H1 (cell line): ENCODE measurements at regions not wholly inside any gene's neighbourhood (a gene's known extent, or its start where the extent isn't known, plus 50 kb on each side); places are given as distances from the start of the nearest gene placed in this dataset.

Experiments used
- CHD2 ChIP-seq: IDR thresholded peaks from 2 replicates; pipeline ENCODE4 v1.6.1; 2012; ENCODE audit warnings: low read length, improper control_type of control experiment
- CTBP2 ChIP-seq: IDR thresholded peaks from 2 replicates; pipeline ENCODE4 v1.7.0; 2011; ENCODE audit warnings: borderline replicate concordance, mild to moderate bottlenecking, moderate library complexity, mixed read lengths, low read length; ENCODE audit not compliant: insufficient read depth, insufficient read length
- EGR1 ChIP-seq: IDR thresholded peaks from 2 replicates; pipeline ENCODE4 v1.6.1; 2011; ENCODE audit warnings: low read depth, low read length, borderline replicate concordance
- EZH2 ChIP-seq: fragments of 200-600 bp; sonication (generic); IDR thresholded peaks from 2 replicates; pipeline ENCODE4 v1.7.1; 2012; ENCODE audit warnings: low read depth, mild to moderate bottlenecking, moderate library complexity, low read length, inconsistent platforms; ENCODE audit not compliant: severe bottlenecking
- POLR2A ChIP-seq, 2 experiments: IDR thresholded peaks; 1 replicate in 1 of 2; 2 replicates in 1 of 2; pipeline ENCODE4 v1.6.1; 2011; ENCODE audit warnings: low read depth in 2 of 2, low read length in 2 of 2, mild to moderate bottlenecking in 2 of 2; ENCODE audit errors: control extremely low read depth in 1 of 2
- POLR2AphosphoS5 ChIP-seq: IDR thresholded peaks from 2 replicates; pipeline ENCODE4 v1.6.1; 2011; ENCODE audit warnings: low read depth, low read length
- RNF2 ChIP-seq: fragments of 200-900, 300-1000 bp; sonication (generic); IDR thresholded peaks from 2 replicates; pipeline ENCODE4 v1.7.1; 2016; ENCODE audit warnings: borderline replicate concordance, low read depth, mild to moderate bottlenecking, antibody characterized with exemption, low read length; ENCODE audit not compliant: poor library complexity, severe bottlenecking; ENCODE audit errors: missing control alignments
- RXRA ChIP-seq: IDR thresholded peaks from 2 replicates; pipeline ENCODE4 v1.6.1; 2011; ENCODE audit warnings: low read depth, mild to moderate bottlenecking, low read length, moderate library complexity; ENCODE audit not compliant: insufficient read depth
- SAP30 ChIP-seq: fragments of 300-600 bp; sonication (generic); IDR thresholded peaks from 2 replicates; pipeline ENCODE4 v1.7.1; 2012; ENCODE audit warnings: low read length, moderate library complexity, mild to moderate bottlenecking, inconsistent platforms; ENCODE audit not compliant: insufficient read depth, insufficient replicate concordance
- SIN3A ChIP-seq, 2 experiments: IDR thresholded peaks in 1 of 2; conservative IDR thresholded peaks in 1 of 2; 2 replicates each; pipeline ENCODE4 v1.6.1; 2011 to 2012; ENCODE audit warnings: low read length in 2 of 2, improper control_type of control experiment in 1 of 2, low read depth in 1 of 2, mild to moderate bottlenecking in 1 of 2
- TAF1 ChIP-seq: IDR thresholded peaks from 2 replicates; pipeline ENCODE4 v1.6.1; 2011; ENCODE audit warnings: mild to moderate bottlenecking, low read depth, low read length
- YY1 ChIP-seq: IDR thresholded peaks from 2 replicates; pipeline ENCODE4 v1.6.1; 2011; ENCODE audit warnings: low read depth, mild to moderate bottlenecking, low read length
- TF ChIP-seq, protein P1 (sequence below), 3 experiments: IDR thresholded peaks; 1 replicate in 2 of 3; 2 replicates in 1 of 3; pipeline versions ENCODE4 v1.5.1 to v1.6.1; 2011; ENCODE audit warnings: low read length in 3 of 3, mild to moderate bottlenecking in 3 of 3, inconsistent platforms in 2 of 3, low read depth in 1 of 3, moderate library complexity in 1 of 3; ENCODE audit not compliant: insufficient read depth in 1 of 3; ENCODE audit errors: control extremely low read depth in 1 of 3
- TF ChIP-seq, protein P2 (sequence below): fragments of 300-600 bp; sonication (generic); IDR thresholded peaks from 2 replicates; pipeline ENCODE4 v1.7.1; 2012; ENCODE audit warnings: low read length, moderate library complexity, mild to moderate bottlenecking, inconsistent platforms; ENCODE audit not compliant: insufficient replicate concordance

DNA sequence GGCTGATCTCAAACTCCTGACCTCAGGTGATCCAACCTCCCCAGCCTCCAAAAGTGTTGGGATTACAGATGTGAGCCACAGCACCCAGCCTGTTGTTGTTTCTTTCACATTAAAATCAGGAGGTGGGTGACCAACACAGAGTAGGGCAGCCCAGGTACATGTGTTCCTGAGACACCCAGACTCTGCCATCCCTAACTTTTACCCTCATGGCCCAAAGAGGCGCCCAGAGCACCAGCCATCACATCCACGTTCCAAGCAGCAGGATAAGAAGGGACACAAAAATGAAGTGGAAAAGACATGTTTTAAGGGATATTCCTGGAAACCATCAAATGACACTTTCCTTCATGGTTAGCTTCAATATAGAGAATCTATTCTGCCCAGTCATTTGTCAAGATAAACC, 159.6 kb upstream of the KLF6 start:
- TF ChIP-seq SAP30 (no peak), EGR1 (no peak), CHD2 (no peak), TAF1 (no peak), RNF2 (no peak), EZH2 (no peak), SIN3A (conservative IDR thresholded peaks at IDR 0.05 in 1 of 2, IDR thresholded peaks at IDR 0.05 in 1 of 2; ENCODE audit: low read depth in 1 of 2, low read length in 2 of 2) (no peak), YY1 (no peak), POLR2A (IDR thresholded peaks at IDR 0.05; ENCODE audit: control extremely low read depth in 1 of 2, low read depth in 2 of 2, low read length in 2 of 2) (no peak), CTBP2 (no peak), RXRA (no peak), POLR2AphosphoS5 (no peak)
- TF ChIP-seq, protein P1, sequence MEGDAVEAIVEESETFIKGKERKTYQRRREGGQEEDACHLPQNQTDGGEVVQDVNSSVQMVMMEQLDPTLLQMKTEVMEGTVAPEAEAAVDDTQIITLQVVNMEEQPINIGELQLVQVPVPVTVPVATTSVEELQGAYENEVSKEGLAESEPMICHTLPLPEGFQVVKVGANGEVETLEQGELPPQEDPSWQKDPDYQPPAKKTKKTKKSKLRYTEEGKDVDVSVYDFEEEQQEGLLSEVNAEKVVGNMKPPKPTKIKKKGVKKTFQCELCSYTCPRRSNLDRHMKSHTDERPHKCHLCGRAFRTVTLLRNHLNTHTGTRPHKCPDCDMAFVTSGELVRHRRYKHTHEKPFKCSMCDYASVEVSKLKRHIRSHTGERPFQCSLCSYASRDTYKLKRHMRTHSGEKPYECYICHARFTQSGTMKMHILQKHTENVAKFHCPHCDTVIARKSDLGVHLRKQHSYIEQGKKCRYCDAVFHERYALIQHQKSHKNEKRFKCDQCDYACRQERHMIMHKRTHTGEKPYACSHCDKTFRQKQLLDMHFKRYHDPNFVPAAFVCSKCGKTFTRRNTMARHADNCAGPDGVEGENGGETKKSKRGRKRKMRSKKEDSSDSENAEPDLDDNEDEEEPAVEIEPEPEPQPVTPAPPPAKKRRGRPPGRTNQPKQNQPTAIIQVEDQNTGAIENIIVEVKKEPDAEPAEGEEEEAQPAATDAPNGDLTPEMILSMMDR (IDR thresholded peaks at IDR 0.05; ENCODE audit: control extremely low read depth in 1 of 3, insufficient read depth in 1 of 3, low read depth in 1 of 3, low read length in 3 of 3) = no peak
- TF ChIP-seq, protein P2, sequence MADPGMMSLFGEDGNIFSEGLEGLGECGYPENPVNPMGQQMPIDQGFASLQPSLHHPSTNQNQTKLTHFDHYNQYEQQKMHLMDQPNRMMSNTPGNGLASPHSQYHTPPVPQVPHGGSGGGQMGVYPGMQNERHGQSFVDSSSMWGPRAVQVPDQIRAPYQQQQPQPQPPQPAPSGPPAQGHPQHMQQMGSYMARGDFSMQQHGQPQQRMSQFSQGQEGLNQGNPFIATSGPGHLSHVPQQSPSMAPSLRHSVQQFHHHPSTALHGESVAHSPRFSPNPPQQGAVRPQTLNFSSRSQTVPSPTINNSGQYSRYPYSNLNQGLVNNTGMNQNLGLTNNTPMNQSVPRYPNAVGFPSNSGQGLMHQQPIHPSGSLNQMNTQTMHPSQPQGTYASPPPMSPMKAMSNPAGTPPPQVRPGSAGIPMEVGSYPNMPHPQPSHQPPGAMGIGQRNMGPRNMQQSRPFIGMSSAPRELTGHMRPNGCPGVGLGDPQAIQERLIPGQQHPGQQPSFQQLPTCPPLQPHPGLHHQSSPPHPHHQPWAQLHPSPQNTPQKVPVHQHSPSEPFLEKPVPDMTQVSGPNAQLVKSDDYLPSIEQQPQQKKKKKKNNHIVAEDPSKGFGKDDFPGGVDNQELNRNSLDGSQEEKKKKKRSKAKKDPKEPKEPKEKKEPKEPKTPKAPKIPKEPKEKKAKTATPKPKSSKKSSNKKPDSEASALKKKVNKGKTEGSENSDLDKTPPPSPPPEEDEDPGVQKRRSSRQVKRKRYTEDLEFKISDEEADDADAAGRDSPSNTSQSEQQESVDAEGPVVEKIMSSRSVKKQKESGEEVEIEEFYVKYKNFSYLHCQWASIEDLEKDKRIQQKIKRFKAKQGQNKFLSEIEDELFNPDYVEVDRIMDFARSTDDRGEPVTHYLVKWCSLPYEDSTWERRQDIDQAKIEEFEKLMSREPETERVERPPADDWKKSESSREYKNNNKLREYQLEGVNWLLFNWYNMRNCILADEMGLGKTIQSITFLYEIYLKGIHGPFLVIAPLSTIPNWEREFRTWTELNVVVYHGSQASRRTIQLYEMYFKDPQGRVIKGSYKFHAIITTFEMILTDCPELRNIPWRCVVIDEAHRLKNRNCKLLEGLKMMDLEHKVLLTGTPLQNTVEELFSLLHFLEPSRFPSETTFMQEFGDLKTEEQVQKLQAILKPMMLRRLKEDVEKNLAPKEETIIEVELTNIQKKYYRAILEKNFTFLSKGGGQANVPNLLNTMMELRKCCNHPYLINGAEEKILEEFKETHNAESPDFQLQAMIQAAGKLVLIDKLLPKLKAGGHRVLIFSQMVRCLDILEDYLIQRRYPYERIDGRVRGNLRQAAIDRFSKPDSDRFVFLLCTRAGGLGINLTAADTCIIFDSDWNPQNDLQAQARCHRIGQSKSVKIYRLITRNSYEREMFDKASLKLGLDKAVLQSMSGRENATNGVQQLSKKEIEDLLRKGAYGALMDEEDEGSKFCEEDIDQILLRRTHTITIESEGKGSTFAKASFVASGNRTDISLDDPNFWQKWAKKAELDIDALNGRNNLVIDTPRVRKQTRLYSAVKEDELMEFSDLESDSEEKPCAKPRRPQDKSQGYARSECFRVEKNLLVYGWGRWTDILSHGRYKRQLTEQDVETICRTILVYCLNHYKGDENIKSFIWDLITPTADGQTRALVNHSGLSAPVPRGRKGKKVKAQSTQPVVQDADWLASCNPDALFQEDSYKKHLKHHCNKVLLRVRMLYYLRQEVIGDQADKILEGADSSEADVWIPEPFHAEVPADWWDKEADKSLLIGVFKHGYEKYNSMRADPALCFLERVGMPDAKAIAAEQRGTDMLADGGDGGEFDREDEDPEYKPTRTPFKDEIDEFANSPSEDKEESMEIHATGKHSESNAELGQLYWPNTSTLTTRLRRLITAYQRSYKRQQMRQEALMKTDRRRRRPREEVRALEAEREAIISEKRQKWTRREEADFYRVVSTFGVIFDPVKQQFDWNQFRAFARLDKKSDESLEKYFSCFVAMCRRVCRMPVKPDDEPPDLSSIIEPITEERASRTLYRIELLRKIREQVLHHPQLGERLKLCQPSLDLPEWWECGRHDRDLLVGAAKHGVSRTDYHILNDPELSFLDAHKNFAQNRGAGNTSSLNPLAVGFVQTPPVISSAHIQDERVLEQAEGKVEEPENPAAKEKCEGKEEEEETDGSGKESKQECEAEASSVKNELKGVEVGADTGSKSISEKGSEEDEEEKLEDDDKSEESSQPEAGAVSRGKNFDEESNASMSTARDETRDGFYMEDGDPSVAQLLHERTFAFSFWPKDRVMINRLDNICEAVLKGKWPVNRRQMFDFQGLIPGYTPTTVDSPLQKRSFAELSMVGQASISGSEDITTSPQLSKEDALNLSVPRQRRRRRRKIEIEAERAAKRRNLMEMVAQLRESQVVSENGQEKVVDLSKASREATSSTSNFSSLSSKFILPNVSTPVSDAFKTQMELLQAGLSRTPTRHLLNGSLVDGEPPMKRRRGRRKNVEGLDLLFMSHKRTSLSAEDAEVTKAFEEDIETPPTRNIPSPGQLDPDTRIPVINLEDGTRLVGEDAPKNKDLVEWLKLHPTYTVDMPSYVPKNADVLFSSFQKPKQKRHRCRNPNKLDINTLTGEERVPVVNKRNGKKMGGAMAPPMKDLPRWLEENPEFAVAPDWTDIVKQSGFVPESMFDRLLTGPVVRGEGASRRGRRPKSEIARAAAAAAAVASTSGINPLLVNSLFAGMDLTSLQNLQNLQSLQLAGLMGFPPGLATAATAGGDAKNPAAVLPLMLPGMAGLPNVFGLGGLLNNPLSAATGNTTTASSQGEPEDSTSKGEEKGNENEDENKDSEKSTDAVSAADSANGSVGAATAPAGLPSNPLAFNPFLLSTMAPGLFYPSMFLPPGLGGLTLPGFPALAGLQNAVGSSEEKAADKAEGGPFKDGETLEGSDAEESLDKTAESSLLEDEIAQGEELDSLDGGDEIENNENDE = no peak
